Mucosa of descending colon (tissue), 3 donors: ENCODE measurements at regions not wholly inside any gene's neighbourhood (a gene's known extent, or its start where the extent isn't known, plus 50 kb on each side); places are given as distances from the start of the nearest gene placed in this dataset.

Source experiments
- ATAC-seq: fragments of 200-7000 bp; cut with Tn5 transposase; one replicate; pipeline ENCODE4 v1.9.1; 2020; ENCODE audit warnings: mild to moderate bottlenecking, moderate library complexity
- DNase-seq, 3 donors: peaks; one replicate each; pipeline ENCODE4 v3.0.0-alpha.2; 2020
- H3K36me3 ChIP-seq: fragments of 200-600 bp; one replicate; pipeline ENCODE4 v1.8.0; 2021; ENCODE audit warnings: low read depth, mild to moderate bottlenecking
- H3K4me1 ChIP-seq: fragments of 200-600 bp; one replicate; pipeline ENCODE4 v1.8.0; 2021; ENCODE audit warnings: low read depth, mild to moderate bottlenecking
- H3K4me3 ChIP-seq: fragments of 200-600 bp; one replicate; pipeline ENCODE4 v1.8.0; 2021; ENCODE audit warnings: mild to moderate bottlenecking
- H3K9me3 ChIP-seq: fragments of 200-600 bp; one replicate; pipeline ENCODE4 v1.8.0; 2021; ENCODE audit warnings: mild to moderate bottlenecking
- intact Hi-C, 2 donors: fragments of 100-400 bp; cut with DNase I in 1 of 2; cut with micrococcal nuclease in 1 of 2; formaldehyde crosslinking; loops; one replicate each; pipeline versions ENCODE4 v1.11.0 to v1.11.1; 2022; cut with DNase I, micrococcal nuclease
- TF ChIP-seq, protein P1 (sequence below): fragments of 200-600 bp; IDR thresholded peaks from one replicate; pipeline ENCODE4 v1.8.0; 2022; ENCODE audit warnings: antibody characterized with exemption, mild to moderate bottlenecking
- donor health status: DM: no; HTN: no; CAD: no; lungs with moderate emphysema.
- donor health status: DM: no; HTN: no; CAD: no.
- donor health status: DM: no; HTN: yes; CAD: no.

DNA sequence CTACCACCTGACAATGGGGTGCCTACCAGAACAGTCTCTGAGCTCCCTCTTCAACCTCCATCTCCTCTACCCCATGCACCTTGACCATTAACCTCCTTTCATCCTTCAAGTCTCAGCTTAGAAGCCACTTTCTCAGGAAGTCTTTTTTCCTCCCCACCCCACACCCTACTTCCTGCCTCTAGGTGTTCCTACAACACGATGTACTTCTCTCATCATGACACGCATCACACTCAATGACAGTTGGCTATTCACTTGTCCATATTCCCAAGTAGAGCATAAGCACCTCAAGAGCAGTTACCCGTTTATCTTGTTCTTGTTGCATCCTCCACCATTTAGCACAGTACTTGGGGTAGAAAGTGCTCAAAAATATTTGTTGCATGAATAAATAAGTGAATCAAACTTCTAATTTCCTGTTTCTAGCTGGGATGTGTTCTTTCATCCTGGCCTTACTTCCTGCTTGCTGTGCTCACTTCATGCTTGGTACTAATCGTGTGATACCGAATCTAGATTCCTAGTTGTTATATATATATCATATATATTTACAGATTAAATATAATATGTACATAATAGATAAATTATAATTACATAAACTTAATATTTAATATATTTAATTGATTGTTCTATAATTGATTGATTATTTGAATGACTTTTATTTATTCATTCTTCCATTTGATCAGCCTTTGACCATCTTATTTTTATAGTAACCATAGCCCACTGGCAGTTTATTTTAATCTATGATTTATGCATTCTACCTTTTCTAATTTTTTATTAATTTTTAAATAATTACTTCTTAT, 177.5 kb upstream of the TMEM45B start:
- Histone ChIP-seq H3K36me3 (no peaks in the 10 kb centered on the region), H3K9me3 (no peaks in the 10 kb centered on the region), H3K4me3 (no peak overlapping the region), H3K4me1 (no peaks in the 10 kb centered on the region)
- ATAC-seq (no peak), DNase-seq (no peak)
- TF ChIP-seq, protein P1, sequence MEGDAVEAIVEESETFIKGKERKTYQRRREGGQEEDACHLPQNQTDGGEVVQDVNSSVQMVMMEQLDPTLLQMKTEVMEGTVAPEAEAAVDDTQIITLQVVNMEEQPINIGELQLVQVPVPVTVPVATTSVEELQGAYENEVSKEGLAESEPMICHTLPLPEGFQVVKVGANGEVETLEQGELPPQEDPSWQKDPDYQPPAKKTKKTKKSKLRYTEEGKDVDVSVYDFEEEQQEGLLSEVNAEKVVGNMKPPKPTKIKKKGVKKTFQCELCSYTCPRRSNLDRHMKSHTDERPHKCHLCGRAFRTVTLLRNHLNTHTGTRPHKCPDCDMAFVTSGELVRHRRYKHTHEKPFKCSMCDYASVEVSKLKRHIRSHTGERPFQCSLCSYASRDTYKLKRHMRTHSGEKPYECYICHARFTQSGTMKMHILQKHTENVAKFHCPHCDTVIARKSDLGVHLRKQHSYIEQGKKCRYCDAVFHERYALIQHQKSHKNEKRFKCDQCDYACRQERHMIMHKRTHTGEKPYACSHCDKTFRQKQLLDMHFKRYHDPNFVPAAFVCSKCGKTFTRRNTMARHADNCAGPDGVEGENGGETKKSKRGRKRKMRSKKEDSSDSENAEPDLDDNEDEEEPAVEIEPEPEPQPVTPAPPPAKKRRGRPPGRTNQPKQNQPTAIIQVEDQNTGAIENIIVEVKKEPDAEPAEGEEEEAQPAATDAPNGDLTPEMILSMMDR: no peak
- intact Hi-C loops: no loop called here

DNA sequence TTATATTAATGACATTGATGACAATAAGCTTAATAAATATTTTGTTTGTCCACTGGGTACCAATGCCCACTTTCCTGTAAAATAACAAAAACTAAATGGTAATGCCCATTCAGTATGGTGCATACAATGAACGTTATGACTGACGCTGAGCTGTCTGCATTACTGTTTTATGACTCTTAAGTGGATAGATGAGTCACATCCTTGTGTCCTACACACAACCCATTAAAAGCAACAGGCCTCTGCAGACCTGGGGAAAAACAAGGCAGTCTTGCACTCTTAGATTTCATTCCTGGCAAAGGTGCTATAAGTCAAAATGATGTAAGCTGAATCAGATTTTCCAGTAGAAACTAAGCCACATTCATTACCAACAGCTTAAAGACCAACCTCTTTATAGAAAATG, 176.3 kb upstream of the TMEM45B start:
- intact Hi-C loops: no loop called here
- Histone ChIP-seq H3K4me1 (no peaks in the 10 kb centered on the region), H3K36me3 (no peaks in the 10 kb centered on the region), H3K4me3 (no peak overlapping the region), H3K9me3 (no peaks in the 10 kb centered on the region)
- TF ChIP-seq, protein P1: no peak
- ATAC-seq (peak; percentile 86), DNase-seq (no peak)

DNA sequence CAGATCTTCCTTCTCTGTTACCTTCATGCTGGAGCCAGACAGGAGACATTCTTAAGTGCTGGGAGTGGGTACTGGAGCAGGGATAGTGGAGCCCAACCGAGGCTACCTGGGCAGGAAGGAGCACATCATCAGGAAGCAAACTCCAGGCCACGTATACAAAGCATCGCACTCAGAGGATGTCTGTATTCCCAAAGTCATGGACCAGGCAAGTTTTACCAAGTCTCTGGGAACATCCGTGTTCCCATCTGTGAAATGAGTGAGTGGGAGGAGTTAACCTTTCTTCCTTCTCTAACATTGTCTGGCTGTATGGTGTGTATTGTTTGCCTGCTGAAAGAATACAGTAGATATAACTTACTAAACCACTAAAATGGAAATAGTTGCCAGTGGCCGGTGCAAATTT, 175.0 kb upstream of the TMEM45B start:
- ATAC-seq: no peak
- TF ChIP-seq, protein P1: no peak
- intact Hi-C loops: no loop called here
- no peak for DNase-seq
- no peaks in the 10 kb centered on the region for H3K4me1 ChIP-seq
- no peak overlapping the region for H3K4me3 ChIP-seq
- H3K9me3 ChIP-seq: no peaks in the 10 kb centered on the region
- H3K36me3 ChIP-seq: no peaks in the 10 kb centered on the region

DNA sequence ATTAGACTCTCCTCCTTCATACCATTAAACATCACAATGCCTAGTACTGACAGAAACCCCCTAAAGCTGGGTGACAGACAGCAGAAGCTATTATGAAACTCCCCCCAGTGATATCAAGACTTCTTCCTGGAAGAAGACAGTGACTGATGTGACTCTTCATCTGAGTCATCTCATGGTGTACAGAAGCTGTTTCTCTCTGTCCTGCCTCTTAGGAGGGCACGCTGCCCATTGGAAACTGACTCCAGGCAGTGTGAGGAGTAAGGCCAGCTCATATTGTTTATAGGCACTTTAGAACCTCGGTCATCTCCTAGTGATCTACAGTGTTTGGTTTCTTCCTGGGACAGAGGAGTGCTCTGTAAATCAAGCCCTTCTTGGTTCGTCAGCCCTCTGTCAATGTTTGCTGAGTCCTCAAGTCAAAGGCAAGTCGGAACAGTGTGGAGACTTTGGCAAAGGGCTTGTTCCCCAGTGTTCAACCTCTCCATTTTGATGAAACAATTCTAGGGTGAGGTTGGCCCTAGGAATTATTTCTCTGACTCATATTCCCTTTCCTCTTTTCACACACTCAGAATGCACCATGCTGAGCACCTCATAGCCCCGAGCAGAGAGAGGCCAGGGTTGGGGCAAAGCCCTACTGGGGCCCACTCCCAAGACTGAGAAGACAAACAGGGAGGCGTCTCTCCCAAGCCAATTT, 172.5 kb upstream of the TMEM45B start:
- ATAC-seq: no peak
- H3K4me1 ChIP-seq: no peaks in the 10 kb centered on the region
- TF ChIP-seq, protein P1: no peak

DNA sequence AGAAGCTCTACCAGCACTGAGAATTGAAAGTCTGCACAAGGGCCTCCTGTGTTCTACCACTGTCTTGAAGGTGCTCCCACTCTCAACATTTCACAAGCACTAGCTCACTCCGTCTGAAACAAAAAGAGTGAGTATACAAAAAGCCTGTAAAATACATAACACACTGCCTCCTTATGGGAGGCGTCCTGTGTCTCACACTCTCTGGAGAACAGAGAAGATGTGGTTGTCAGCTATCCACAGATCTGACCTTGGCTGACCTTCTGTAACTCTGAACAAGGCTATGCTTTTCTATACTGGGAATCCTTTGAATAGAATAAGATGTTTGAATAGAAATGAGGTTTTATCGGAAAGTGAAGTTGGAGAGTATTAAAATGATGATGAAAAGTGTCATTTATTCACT, 171.3 kb upstream of the TMEM45B start:
- Histone ChIP-seq H3K36me3 (no peaks in the 10 kb centered on the region), H3K9me3 (no peaks in the 10 kb centered on the region), H3K4me1 (no peaks in the 10 kb centered on the region), H3K4me3 (no peak overlapping the region)
- TF ChIP-seq, protein P1: no peak
- DNase-seq (no peak), ATAC-seq (no peak)
- intact Hi-C loops: no loop called here

More for the DNA sequence above, 172.5 kb upstream of the TMEM45B start:
- DNase-seq: no peak
- Histone ChIP-seq H3K9me3 (no peaks in the 10 kb centered on the region), H3K36me3 (no peaks in the 10 kb centered on the region), H3K4me3 (no peak overlapping the region)
- intact Hi-C loops: no loop called here
